Fibroblast of mammary gland (primary cell): ENCODE measurements at regions not wholly inside any gene's neighbourhood (a gene's known extent, or its start where the extent isn't known, plus 50 kb on each side); places are given as distances from the start of the nearest gene placed in this dataset.

Experiments
- DNase-seq: peaks from one replicate; pipeline ENCODE4 v3.0.0-alpha.2; 2010; ENCODE audit warnings: low read depth
- H3K4me3 ChIP-seq: 2 replicates; pipeline ENCODE4 v1.5.1; 2011; ENCODE audit warnings: low read depth, mild to moderate bottlenecking, low read length, moderate library complexity; ENCODE audit not compliant: control insufficient read depth
- CTCF ChIP-seq: conservative IDR thresholded peaks from 2 replicates; pipeline ENCODE4 v1.5.1; 2011; ENCODE audit warnings: low read depth, low read length, inconsistent platforms; ENCODE audit not compliant: control insufficient read depth, insufficient read depth

- no peak for DNase-seq
Observed at GRCh38 chr10:3510741-3511140, 274.3 kb downstream of the KLF6 start.

GRCh38 chr10:3509355-3509754 lies 275.7 kb downstream of the KLF6 start:
- TF ChIP-seq CTCF: no peak
- H3K4me3 ChIP-seq: no peak overlapping the region
- DNase-seq: peak; percentile 57

More at GRCh38 chr10:3510741-3511140, 274.3 kb downstream of the KLF6 start:
- TF ChIP-seq CTCF: no peak
- no peak overlapping the region for H3K4me3 ChIP-seq

- H3K4me3 ChIP-seq: no peak overlapping the region
- DNase-seq: no peak
- no peak for TF ChIP-seq CTCF
Observed at GRCh38 chr10:3503299-3503698, 281.7 kb downstream of the KLF6 start.

GRCh38 chr10:3502673-3503072 lies 282.3 kb downstream of the KLF6 start:
- TF ChIP-seq CTCF: no peak
- DNase-seq: no peak
- H3K4me3 ChIP-seq: no peak overlapping the region

- peak; percentile 22 for DNase-seq
- H3K4me3 ChIP-seq: no peak overlapping the region
- no peak for TF ChIP-seq CTCF
Observed at GRCh38 chr10:3500408-3500856, 284.6 kb downstream of the KLF6 start.

GRCh38 chr10:3499120-3499519 lies 285.9 kb downstream of the KLF6 start:
- no peak for DNase-seq
- no peak overlapping the region for H3K4me3 ChIP-seq
- no peak for TF ChIP-seq CTCF

GRCh38 chr10:3497581-3497980 lies 287.4 kb downstream of the KLF6 start:
- TF ChIP-seq CTCF: no peak
- no peak for DNase-seq
- H3K4me3 ChIP-seq: no peak overlapping the region
